Mesodermal cell (in vitro differentiated cells): ENCODE measurements at regions not wholly inside any gene's neighbourhood (a gene's known extent, or its start where the extent isn't known, plus 50 kb on each side); places are given as distances from the start of the nearest gene placed in this dataset.

ENCODE experiments used
- H3K27ac ChIP-seq: 2 replicates; pipeline ENCODE4 v1.7.0; 2013; ENCODE audit warnings: mild to moderate bottlenecking, low read depth, low read length, moderate library complexity; ENCODE audit not compliant: severe bottlenecking
- H3K36me3 ChIP-seq: 2 replicates; pipeline ENCODE4 v1.7.1; 2013; ENCODE audit warnings: mild to moderate bottlenecking, low read length, moderate library complexity; ENCODE audit not compliant: control insufficient read depth, insufficient read depth
- H3K4me1 ChIP-seq: one replicate; pipeline ENCODE4 v1.7.1; 2013; ENCODE audit warnings: mild to moderate bottlenecking, low read length; ENCODE audit not compliant: insufficient read depth, control insufficient read depth, poor library complexity, severe bottlenecking
- H3K4me3 ChIP-seq: 2 replicates; pipeline ENCODE4 v1.7.0; 2013; ENCODE audit warnings: low read length, control low read depth, mild to moderate bottlenecking; ENCODE audit not compliant: insufficient read depth, poor library complexity, severe bottlenecking; ENCODE audit errors: extremely low read depth
- H3K9me3 ChIP-seq: 2 replicates; pipeline ENCODE4 v1.7.1; 2013; ENCODE audit warnings: mild to moderate bottlenecking, low read length, moderate library complexity; ENCODE audit not compliant: control insufficient read depth
- WGBS, 2 experiments: methylation state at CpG; one replicate each; pipeline ENCODE4 v1.1.5; 2013; ENCODE audit warnings: missing lambda C conversion rate in 2 of 2; ENCODE audit not compliant: insufficient coverage in 2 of 2; 5-methylcytosine and 5-hydroxymethylcytosine counted together

GRCh38 chr2:12416600-12416999, 300.1 kb upstream of the TRIB2 start:
- 90 to 96% methylated on average over 2 to 4 of the region's 6 CpGs for WGBS, 2 experiments
- Histone ChIP-seq H3K9me3 (peaks cover 5% of the 10 kb centered on the region), H3K36me3 (no peaks in the 10 kb centered on the region), H3K4me3 (no peak overlapping the region), H3K4me1 (peaks cover 12% of the 10 kb centered on the region), H3K27ac (no peak overlapping the region)

GRCh38 chr2:12417786-12418185, 298.9 kb upstream of the TRIB2 start:
- Histone ChIP-seq H3K27ac (no peak overlapping the region), H3K9me3 (peaks cover 5% of the 10 kb centered on the region), H3K4me1 (no peaks in the 10 kb centered on the region), H3K36me3 (no peaks in the 10 kb centered on the region), H3K4me3 (no peak overlapping the region)
- WGBS, 2 experiments: 93 to 94% methylated on average over 4 to 5 of the region's 6 CpGs

- no peak overlapping the region for H3K27ac ChIP-seq
- 100% methylated on average over 1 of the region's 3 CpGs; no CpG with 5 or more reads in 1 of the 2 experiments for WGBS, 2 experiments
- H3K4me1 ChIP-seq: no peaks in the 10 kb centered on the region
- H3K9me3 ChIP-seq: peaks cover 5% of the 10 kb centered on the region
- no peak overlapping the region for H3K4me3 ChIP-seq
- no peaks in the 10 kb centered on the region for H3K36me3 ChIP-seq
These were observed 296.9 kb upstream of the TRIB2 start for GRCh38 chr2:12419803-12420202.

- no peak overlapping the region for H3K4me3 ChIP-seq
- 89 to 100% methylated on average over 2 to 3 of the region's 3 CpGs for WGBS, 2 experiments
- no peaks in the 10 kb centered on the region for H3K9me3 ChIP-seq
- H3K27ac ChIP-seq: no peak overlapping the region
- H3K4me1 ChIP-seq: no peaks in the 10 kb centered on the region
- H3K36me3 ChIP-seq: no peaks in the 10 kb centered on the region
These were observed 295.7 kb upstream of the TRIB2 start for GRCh38 chr2:12421046-12421445.

- no peak overlapping the region for H3K4me3 ChIP-seq
- 83 to 94% methylated on average over 2 of the region's 2 CpGs for WGBS, 2 experiments
These were observed 292.5 kb upstream of the TRIB2 start for GRCh38 chr2:12424219-12424618.

GRCh38 chr2:12424809-12425208, 291.9 kb upstream of the TRIB2 start:
- H3K27ac ChIP-seq: no peak overlapping the region
- no peaks in the 10 kb centered on the region for H3K36me3 ChIP-seq
- no peak overlapping the region for H3K4me3 ChIP-seq
- H3K4me1 ChIP-seq: peaks cover 16% of the 10 kb centered on the region
- 81 to 83% methylated on average over 2 to 3 of the region's 3 CpGs for WGBS, 2 experiments
- no peaks in the 10 kb centered on the region for H3K9me3 ChIP-seq

More at GRCh38 chr2:12424219-12424618, 292.5 kb upstream of the TRIB2 start:
- no peaks in the 10 kb centered on the region for H3K9me3 ChIP-seq
- H3K27ac ChIP-seq: no peak overlapping the region
- peaks cover 10% of the 10 kb centered on the region for H3K4me1 ChIP-seq
- no peaks in the 10 kb centered on the region for H3K36me3 ChIP-seq

GRCh38 chr2:12428324-12428723, 288.4 kb upstream of the TRIB2 start:
- Histone ChIP-seq H3K36me3 (no peaks in the 10 kb centered on the region), H3K4me3 (no peak overlapping the region), H3K4me1 (peaks cover 25% of the 10 kb centered on the region), H3K27ac (no peak overlapping the region), H3K9me3 (no peaks in the 10 kb centered on the region)
- 39 to 55% methylated on average over 5 of the region's 5 CpGs for whole genome bisulfite sequencing, 2 experiments

GRCh38 chr2:12428786-12429185, 287.9 kb upstream of the TRIB2 start:
- Histone ChIP-seq H3K4me1 (peaks cover 25% of the 10 kb centered on the region), H3K27ac (no peak overlapping the region), H3K36me3 (no peaks in the 10 kb centered on the region), H3K4me3 (no peak overlapping the region), H3K9me3 (no peaks in the 10 kb centered on the region)
- no CpG with 5 or more reads among the region's 1 CpG for WGBS, 2 experiments

GRCh38 chr2:12429779-12430406, 286.8 kb upstream of the TRIB2 start:
- Histone ChIP-seq H3K36me3 (no peaks in the 10 kb centered on the region), H3K9me3 (no peaks in the 10 kb centered on the region), H3K27ac (no peak overlapping the region), H3K4me3 (no peak overlapping the region), H3K4me1 (peaks cover 28% of the 10 kb centered on the region)
- 90 to 96% methylated on average over 2 to 4 of the region's 4 CpGs for WGBS, 2 experiments

GRCh38 chr2:12430407-12431133, 286.2 kb upstream of the TRIB2 start:
- no peak overlapping the region for H3K27ac ChIP-seq

GRCh38 chr2:12432985-12433625, 283.6 kb upstream of the TRIB2 start:
- Histone ChIP-seq H3K4me1 (peaks cover 28% of the 10 kb centered on the region), H3K4me3 (no peak overlapping the region), H3K36me3 (no peaks in the 10 kb centered on the region), H3K9me3 (no peaks in the 10 kb centered on the region), H3K27ac (no peak overlapping the region)
- WGBS, 2 experiments: no CpG with 5 or more reads among the region's 2 CpGs

More at GRCh38 chr2:12430407-12431133, 286.2 kb upstream of the TRIB2 start:
- no peak overlapping the region for H3K4me3 ChIP-seq
- no peaks in the 10 kb centered on the region for H3K9me3 ChIP-seq
- 93 to 97% methylated on average over 3 to 4 of the region's 6 CpGs for WGBS, 2 experiments
- no peaks in the 10 kb centered on the region for H3K36me3 ChIP-seq
- H3K4me1 ChIP-seq: peaks cover 28% of the 10 kb centered on the region
